ENCODE measurements at regions not wholly inside any gene's neighbourhood (a gene's known extent, or its start where the extent isn't known, plus 50 kb on each side); places are given as distances from the start of the nearest gene placed in this dataset.

GRCh38 chr11:25596701-25597100 lies 735.2 kb upstream of the ANO3 start:
- DNase-seq (ENCODE audit: low spot score) (no peak), ATAC-seq (ENCODE audit: insufficient number of reproducible peaks, low FRiP score, low read depth) (no peak)
- Histone ChIP-seq H3K36me3 (no peaks in the 10 kb centered on the region), H3K27me3 (replicated peaks; ENCODE audit: insufficient read depth) (no peaks in the 10 kb centered on the region), H3K4me3 (no peak overlapping the region), H3K27ac (no peak overlapping the region), H3K4me1 (ENCODE audit: control insufficient read depth in 1 of 2, low read depth in 2 of 2) (no peaks in the 10 kb centered on the region), H3K9me3 (no peaks in the 10 kb centered on the region)
- no peak for TF ChIP-seq CTCF (IDR thresholded peaks at IDR 0.05)

- no peak for TF ChIP-seq CTCF (IDR thresholded peaks at IDR 0.05)
- H3K27ac ChIP-seq: no peak overlapping the region
Observed at GRCh38 chr11:25597696-25598095, 734.2 kb upstream of the ANO3 start.

GRCh38 chr11:25602149-25602548 lies 729.8 kb upstream of the ANO3 start:
- DNase-seq (ENCODE audit: low spot score): no peak
- H3K4me3 ChIP-seq: no peak overlapping the region
- no peak overlapping the region for H3K27ac ChIP-seq
- H3K36me3 ChIP-seq: no peaks in the 10 kb centered on the region
- no peaks in the 10 kb centered on the region for H3K9me3 ChIP-seq
- TF ChIP-seq CTCF (IDR thresholded peaks at IDR 0.05): no peak
- H3K4me1 ChIP-seq (ENCODE audit: control insufficient read depth in 1 of 2, low read depth in 2 of 2): no peaks in the 10 kb centered on the region
- H3K27me3 ChIP-seq (replicated peaks; ENCODE audit: insufficient read depth): no peaks in the 10 kb centered on the region
- no peak for ATAC-seq (ENCODE audit: insufficient number of reproducible peaks, low FRiP score, low read depth)

More at GRCh38 chr11:25597696-25598095, 734.2 kb upstream of the ANO3 start:
- Histone ChIP-seq H3K27me3 (replicated peaks; ENCODE audit: insufficient read depth) (no peaks in the 10 kb centered on the region), H3K9me3 (no peaks in the 10 kb centered on the region), H3K4me1 (ENCODE audit: control insufficient read depth in 1 of 2, low read depth in 2 of 2) (no peaks in the 10 kb centered on the region), H3K4me3 (no peak overlapping the region), H3K36me3 (no peaks in the 10 kb centered on the region)
- ATAC-seq (ENCODE audit: insufficient number of reproducible peaks, low FRiP score, low read depth): no peak
- DNase-seq (ENCODE audit: low spot score): no peak

GRCh38 chr11:25602959-25603358 lies 729.0 kb upstream of the ANO3 start:
- no peak for TF ChIP-seq CTCF (IDR thresholded peaks at IDR 0.05)
- no peaks in the 10 kb centered on the region for H3K36me3 ChIP-seq
- ATAC-seq (ENCODE audit: insufficient number of reproducible peaks, low FRiP score, low read depth) (no peak), DNase-seq (ENCODE audit: low spot score) (no peak)
- H3K27ac ChIP-seq: no peak overlapping the region
- no peaks in the 10 kb centered on the region for H3K4me1 ChIP-seq (ENCODE audit: control insufficient read depth in 1 of 2, low read depth in 2 of 2)
- H3K27me3 ChIP-seq (replicated peaks; ENCODE audit: insufficient read depth): no peaks in the 10 kb centered on the region
- no peak overlapping the region for H3K4me3 ChIP-seq
- no peaks in the 10 kb centered on the region for H3K9me3 ChIP-seq

- Histone ChIP-seq H3K27me3 (replicated peaks; ENCODE audit: insufficient read depth) (no peaks in the 10 kb centered on the region), H3K4me3 (no peak overlapping the region)
- ATAC-seq (ENCODE audit: insufficient number of reproducible peaks, low FRiP score, low read depth): no peak
Observed at GRCh38 chr11:25612806-25613205, 719.1 kb upstream of the ANO3 start.

More at GRCh38 chr11:25612806-25613205, 719.1 kb upstream of the ANO3 start:
- Histone ChIP-seq H3K36me3 (no peaks in the 10 kb centered on the region), H3K4me1 (ENCODE audit: control insufficient read depth in 1 of 2, low read depth in 2 of 2) (no peaks in the 10 kb centered on the region), H3K27ac (no peak overlapping the region), H3K9me3 (no peaks in the 10 kb centered on the region)
- DNase-seq (ENCODE audit: low spot score): no peak
- no peak for TF ChIP-seq CTCF (IDR thresholded peaks at IDR 0.05)

Measured in thoracic aorta (tissue), 2 donors.